NCI-H1417 treated with DMSO at 0.1 percent for 48 hours (cell line): ENCODE measurements at regions not wholly inside any gene's neighbourhood (a gene's known extent, or its start where the extent isn't known, plus 50 kb on each side); places are given as distances from the start of the nearest gene placed in this dataset.
"Not testable (repeated sequence)": the region's sequence is repeated elsewhere in the genome, so short reads cannot be mapped to it uniquely, and the experiment has no call there.

Experiments used
- DNase-seq: peaks from one replicate; lab custom pipeline; 2025; lab: John Stamatoyannopoulos, UW

- no peak for DNase-seq
These were observed 79.0 kb upstream of the CDH7 start for GRCh38 chr18:65671621-65672415.

DNA sequence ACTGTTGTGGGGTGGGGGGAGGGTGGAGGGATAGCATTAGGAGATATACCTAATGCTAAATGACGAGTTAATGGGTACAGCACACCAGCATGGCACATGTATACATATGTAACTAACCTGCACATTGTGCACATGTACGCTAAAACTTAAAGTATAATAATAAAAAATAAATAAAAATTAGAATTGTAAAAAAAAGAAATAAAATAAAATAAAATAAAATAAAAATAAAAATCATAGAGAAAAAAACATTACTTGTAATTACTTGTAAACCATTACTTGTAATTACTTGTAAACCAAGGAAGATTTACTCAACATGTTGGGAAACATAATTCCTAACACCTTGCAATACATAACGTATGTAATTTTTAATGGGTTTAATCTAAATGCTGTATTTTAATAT is 80.7 kb upstream of the CDH7 start:
- DNase-seq, result not testable (repeated sequence)

DNA sequence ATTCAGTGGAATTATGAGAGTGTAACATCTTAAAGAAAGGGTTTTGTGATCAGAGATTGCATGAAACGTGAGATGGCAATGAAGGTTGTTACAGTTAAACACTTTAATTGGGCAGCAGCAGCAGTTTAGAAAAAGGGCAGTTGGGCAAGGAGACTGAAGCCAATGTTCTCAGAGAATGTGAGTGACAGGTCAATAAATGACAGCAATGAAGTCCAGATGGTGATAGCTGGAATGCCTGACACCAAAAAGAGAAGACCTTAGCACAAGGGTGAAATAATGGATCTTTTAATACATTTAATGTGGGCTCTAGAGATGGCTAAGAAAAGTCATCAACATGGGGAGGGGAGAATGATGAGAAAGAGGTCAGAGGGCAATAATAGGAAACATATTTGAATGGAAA is 89.4 kb upstream of the CDH7 start:
- DNase-seq, result no peak

- DNase-seq, result no peak
These were observed 90.9 kb upstream of the CDH7 start for GRCh38 chr18:65659912-65660311.

DNA sequence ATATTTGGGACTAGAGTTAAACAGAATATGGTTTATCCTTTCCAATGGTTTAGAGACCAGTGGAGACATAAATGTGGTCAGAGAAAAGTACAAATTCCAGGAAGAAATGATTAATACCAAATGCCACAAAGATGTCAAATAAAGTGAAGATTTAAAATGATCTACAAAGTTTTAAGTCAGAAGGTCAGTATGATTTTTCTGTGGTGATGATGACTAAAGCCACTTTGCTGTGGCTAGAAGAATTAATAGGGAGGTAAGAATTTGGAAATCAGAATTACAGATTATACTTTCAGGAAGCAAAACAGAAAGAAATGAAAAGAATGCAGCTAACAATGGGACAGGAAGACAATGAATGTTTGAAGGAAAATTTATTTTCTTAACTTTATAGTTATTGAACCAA is 91.5 kb upstream of the CDH7 start:
- no peak for DNase-seq

DNA sequence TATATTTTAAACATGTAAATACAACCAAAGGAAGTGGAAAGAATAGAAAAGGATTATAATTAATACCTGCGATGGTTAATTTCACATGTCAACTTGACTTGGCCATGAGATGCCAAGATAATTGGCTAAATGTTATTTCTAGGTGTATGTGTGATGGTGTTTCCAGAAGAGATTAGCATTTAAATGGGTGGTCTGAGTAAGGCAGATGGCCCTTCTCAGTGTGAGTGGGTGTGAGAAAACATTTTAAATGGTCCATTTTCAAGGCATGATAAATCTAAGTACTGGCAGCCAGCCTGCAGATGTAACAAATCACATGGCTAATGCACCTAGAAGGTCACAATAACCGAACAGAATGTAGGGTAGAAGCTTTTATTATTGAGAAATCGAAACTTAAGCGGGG is 99.6 kb upstream of the CDH7 start:
- DNase-seq, result no peak

DNA sequence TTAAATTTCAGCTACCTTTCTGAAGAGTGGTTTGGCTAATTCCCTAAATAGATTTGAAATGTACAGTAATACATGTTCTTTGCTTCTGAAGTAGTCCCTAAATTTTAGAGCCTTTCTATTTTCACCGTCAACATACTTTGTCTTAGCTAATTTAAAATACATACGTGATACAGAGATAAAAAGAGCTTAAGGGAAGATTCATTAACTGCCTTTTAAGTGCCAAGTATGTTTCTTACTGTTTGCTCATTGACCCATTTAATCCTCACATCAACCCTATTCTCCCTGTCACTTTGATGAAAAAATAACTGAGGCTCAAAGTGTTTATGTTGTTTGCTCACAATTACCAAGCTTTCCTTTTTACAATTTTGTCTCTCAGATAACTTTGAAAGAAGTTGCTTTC is 118.6 kb upstream of the CDH7 start:
- DNase-seq, result no peak

- no peak for DNase-seq
These were observed 119.0 kb upstream of the CDH7 start for GRCh38 chr18:65631766-65632165.

DNA sequence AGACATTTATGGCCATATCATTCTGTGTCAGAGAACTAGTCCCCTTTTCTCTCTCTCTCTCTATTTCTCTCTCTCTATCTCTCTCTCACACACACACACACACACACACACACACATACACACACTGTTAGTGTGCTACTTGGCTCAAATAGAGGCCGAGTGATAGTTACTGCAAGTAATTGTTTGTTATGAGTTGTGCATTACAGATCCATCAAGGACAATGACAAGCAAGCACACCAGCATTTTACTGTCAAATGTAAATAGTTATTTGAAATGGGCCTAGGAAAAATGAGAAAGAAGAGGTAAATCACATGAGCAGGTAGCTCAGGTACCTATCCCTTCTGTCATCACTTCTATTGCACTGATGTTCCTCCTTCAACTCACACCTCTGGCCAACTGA is 122.4 kb upstream of the CDH7 start:
- DNase-seq, result no peak

DNA sequence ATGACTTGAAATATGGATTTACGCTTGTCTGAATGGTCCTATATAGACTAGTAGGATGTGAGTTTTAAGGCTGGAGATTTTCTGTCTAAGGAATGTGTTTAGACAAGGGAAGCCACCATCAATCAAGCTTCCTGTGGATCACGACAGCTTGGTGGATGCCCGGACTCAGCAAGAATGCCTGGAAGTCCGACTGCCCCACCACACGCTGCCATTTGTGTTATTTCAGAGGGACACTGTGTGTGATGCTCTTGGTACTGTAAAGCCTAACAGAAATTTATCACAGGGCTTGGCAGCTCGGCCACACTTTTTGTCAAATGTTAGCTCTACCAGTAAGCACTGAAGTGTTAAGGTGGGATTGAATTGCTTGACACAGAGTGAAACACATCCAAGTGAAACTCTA is 127.1 kb upstream of the CDH7 start:
- DNase-seq, result no peak

- no peak for DNase-seq
These were observed 128.4 kb upstream of the CDH7 start for GRCh38 chr18:65622436-65622835.

- no peak for DNase-seq
These were observed 130.6 kb upstream of the CDH7 start for GRCh38 chr18:65620076-65620696.

DNA sequence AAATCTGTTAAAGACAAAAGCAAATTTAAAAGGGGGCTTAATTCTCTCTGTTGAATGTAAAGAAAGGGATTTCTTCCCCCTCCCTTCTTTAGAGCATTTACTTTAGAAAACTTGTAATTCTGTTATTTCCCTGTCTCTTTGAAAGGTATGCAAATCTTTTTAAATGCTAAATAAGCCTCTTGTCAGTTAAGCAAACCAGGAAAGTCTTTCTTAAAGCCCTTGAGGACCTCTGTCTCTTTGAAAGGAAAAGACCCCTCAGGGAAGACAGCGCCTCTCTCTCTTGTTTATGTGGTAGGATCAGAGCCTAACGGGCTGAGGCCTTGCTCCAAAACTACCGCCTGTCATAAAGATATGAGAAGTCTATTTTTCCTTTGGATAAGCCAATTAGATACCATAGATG is 139.9 kb upstream of the CDH7 start:
- no peak for DNase-seq

DNA sequence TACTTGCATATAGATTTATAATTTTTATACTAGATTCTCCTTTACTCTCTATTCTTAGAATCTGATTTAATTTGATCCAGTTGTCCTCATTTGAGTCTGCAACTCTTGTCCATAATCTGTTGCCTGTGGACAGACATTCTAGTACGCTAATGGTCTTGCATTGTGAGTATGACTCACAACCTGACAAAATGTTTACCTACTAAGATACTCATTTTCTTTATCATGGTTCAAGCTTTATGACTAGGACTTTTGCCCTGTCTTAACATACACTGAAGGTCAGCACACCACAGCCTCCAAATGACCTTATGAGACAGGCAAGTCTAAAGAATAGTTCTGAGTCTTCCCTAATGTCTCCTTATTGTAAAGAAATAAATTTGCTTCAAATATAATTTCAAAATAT is 142.3 kb upstream of the CDH7 start:
- no peak for DNase-seq

- no peak for DNase-seq
These were observed 143.7 kb upstream of the CDH7 start for GRCh38 chr18:65607161-65607560.

GRCh38 chr18:65606551-65607130 is 144.2 kb upstream of the CDH7 start:
- DNase-seq, result no peak

DNA sequence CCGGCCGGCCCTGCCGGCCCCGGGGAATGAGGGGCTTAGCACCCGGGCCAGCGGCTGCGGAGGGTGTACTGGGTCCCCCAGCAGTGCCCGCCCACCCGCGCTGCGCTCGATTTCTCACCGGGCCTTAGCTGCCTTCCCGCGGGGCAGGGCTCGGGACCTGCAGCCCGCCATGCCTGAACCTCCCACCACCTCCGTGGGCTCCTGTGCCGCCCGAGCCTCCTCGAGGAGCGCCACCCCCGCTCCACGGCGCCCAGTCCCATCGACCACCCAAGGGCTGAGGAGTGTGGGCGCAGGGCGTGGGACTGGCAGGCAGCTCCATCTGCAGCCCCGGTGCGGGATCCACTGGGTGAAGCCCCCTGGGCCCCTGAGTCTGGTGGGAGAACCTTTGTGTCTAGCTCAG is 145.5 kb upstream of the CDH7 start:
- DNase-seq, result not testable (repeated sequence)

- DNase-seq, result no peak
These were observed 149.0 kb upstream of the CDH7 start for GRCh38 chr18:65601775-65602174.

- DNase-seq, result no peak
These were observed 158.4 kb upstream of the CDH7 start for GRCh38 chr18:65592435-65592834.

DNA sequence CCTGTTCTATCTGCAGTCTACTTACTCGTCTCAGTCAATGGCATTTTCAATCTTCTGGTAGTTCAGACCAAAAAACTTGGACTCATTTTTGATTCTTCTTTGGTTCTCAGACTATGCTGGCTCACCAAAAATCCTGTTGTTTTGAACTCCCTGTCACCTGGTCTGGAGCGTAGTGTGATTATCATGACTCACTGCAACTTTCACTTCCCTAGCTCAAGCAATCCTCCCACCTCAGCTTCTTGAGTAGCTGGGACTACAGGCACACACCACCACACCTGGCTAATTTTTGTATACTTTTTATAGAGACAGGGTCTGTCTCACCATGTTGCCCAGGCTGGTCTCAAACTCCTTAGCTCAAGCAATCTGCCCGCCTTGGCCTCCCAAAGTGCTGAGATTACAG is 163.3 kb upstream of the CDH7 start:
- no peak for DNase-seq

DNA sequence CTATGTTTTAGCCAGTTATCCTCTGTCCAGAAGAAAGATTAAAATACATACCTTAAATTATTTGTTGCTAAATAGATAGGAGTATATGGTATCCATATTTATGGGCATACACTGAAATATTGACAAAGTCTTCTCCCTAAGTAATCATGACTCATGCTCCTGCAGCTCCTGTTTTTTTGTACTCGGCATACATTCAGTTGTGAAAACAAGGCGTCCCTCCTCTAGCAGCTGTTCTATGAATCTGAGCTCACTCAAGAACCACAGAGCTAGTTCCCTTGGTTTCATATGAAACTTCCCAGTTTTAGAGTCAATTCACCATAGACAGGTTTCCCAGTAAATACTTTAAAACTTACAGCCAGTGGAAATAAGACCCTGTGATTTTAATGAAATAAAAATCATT is 168.7 kb upstream of the CDH7 start:
- DNase-seq, result not testable (repeated sequence)

DNA sequence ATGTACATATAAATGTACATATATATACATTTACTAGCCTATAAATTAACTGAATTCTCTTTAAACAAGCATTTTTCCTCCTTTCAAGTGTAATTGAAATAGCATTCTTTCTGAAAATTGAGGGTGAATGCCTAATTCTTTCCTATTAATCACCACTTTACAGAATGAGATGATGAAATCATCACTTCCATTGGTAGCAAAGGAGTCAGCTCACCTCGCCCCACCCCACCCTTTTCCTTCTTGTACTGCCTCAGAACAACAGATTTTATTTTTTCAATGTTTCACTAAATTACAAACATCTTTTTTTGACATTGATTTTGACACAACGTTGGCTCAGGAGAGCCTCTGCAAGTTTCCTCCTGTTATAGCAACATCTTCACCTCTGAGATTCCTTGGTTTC is 181.9 kb upstream of the CDH7 start:
- no peak for DNase-seq

GRCh38 chr18:65567372-65567771 is 183.4 kb upstream of the CDH7 start:
- DNase-seq, result no peak

DNA sequence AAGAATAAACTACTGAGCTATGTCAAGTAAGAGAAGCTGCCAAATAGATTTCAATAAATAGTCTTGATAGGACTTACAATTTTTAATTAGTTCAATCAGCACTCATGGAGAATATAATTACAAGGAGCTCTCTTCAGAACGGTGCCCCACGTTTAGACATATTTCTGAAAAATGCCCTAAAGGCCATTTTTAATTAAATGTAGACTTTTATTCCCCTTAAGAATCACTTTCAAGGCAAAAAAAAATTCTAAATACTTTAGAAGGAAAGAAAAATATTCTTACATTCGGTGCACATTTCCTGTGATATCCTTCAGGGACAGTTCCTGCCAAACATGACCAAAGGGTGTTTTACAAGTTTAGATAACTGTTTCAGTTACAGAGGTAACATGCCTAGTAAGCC is 202.5 kb upstream of the CDH7 start:
- DNase-seq, result no peak
